ENCODE measurements at regions not wholly inside any gene's neighbourhood (a gene's known extent, or its start where the extent isn't known, plus 50 kb on each side); places are given as distances from the start of the nearest gene placed in this dataset.

DNA sequence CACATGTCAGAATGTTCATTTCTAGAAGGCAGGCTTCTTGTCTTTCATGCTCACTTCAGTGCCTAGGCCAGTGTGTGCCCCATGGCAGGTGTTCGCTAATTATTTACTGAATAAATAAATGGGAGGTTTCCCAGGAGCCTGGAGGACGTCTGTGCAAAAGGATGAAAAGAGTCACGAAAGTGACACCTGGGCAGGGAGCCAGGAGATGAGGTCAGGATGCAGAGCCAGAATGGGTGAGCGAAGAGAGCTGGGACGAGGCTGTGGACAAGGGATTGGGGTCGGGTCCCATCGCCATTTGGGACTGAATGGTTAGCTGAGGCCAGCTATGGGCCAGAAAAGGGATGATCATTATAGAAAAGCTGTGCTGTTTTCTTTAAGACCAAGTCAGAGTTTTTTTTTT, 560.4 kb downstream of the TBC1D22A start:
- H3K4me3 ChIP-seq (ENCODE audit: low read length): no peak overlapping the region
- TF ChIP-seq CTCF (IDR thresholded peaks at IDR 0.05; ENCODE audit: insufficient read depth, low read depth, low read length, missing control alignments): no peak
- DNase-seq (ENCODE audit: low read depth): no peak

DNA sequence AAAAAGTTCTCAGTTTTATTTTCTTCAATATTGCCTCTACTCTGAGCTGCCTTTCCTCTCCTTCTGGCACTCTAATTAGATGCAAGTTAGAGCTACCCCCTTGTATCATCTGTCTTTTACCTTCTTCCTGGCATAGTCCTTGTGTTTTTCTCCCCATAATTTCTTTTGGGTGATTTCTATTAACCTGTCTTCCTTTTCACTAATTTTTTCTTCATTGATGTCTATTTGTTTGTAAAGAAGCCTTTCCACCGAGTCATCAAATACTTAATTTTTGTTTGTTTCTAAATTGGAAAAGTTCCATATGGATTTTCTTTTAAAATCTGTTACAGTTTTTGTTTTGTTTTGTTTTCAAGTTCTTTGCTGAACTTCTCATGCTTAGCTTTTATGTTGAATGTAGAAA, 558.1 kb downstream of the TBC1D22A start:
- no peak overlapping the region for H3K4me3 ChIP-seq (ENCODE audit: low read length)
- no peak for TF ChIP-seq CTCF (IDR thresholded peaks at IDR 0.05; ENCODE audit: insufficient read depth, low read depth, low read length, missing control alignments)
- DNase-seq (ENCODE audit: low read depth): no peak

DNA sequence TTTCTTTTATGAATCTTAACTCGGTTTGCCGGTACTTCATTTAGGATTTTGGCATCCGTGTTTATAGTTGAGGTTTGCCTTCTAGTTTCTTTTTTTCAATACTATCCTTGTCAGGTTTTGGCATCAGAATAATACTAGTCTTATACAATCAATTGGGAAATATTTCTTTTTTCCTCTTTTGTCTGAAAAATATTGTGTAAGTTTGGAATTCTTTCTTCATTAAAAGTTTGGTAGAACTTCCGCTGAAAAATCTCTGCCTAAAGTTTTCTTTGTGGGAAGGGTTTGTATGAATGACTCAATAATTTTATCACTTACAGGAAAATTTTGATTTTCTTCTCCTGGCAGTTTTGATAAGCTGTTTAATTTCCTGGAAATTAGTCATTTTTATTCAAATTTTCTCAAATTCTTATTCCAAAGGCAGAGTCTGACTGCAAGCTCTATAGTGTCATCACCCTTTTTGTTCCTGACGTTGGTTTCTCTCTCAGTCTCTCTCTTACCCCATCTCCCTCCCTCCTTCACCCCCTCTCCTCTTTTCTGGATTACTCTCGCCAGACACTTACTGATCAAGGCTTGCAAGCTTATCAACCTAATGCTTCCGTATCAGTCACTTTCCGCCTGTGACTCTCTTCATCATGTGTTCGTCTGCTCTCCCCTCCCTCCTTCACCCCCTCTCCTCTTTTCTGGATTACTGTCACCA, 555.7 kb downstream of the TBC1D22A start:
- DNase-seq (ENCODE audit: low read depth): no peak

GRCh38 chr22:47315862-47316419, 553.5 kb downstream of the TBC1D22A start:
- H3K4me3 ChIP-seq (ENCODE audit: low read length): no peak overlapping the region
- TF ChIP-seq CTCF (IDR thresholded peaks at IDR 0.05; ENCODE audit: insufficient read depth, low read depth, low read length, missing control alignments): no peak
- DNase-seq (ENCODE audit: low read depth): no peak

More for the DNA sequence above, 555.7 kb downstream of the TBC1D22A start:
- H3K4me3 ChIP-seq (ENCODE audit: low read length): no peak overlapping the region
- no peak for TF ChIP-seq CTCF (IDR thresholded peaks at IDR 0.05; ENCODE audit: insufficient read depth, low read depth, low read length, missing control alignments)

- no peak overlapping the region for H3K4me3 ChIP-seq (ENCODE audit: low read length)
- DNase-seq (ENCODE audit: low read depth): peak; percentile 9
- no peak for TF ChIP-seq CTCF (IDR thresholded peaks at IDR 0.05; ENCODE audit: insufficient read depth, low read depth, low read length, missing control alignments)
Measured at GRCh38 chr22:47310601-47311000, 548.2 kb downstream of the TBC1D22A start.

DNA sequence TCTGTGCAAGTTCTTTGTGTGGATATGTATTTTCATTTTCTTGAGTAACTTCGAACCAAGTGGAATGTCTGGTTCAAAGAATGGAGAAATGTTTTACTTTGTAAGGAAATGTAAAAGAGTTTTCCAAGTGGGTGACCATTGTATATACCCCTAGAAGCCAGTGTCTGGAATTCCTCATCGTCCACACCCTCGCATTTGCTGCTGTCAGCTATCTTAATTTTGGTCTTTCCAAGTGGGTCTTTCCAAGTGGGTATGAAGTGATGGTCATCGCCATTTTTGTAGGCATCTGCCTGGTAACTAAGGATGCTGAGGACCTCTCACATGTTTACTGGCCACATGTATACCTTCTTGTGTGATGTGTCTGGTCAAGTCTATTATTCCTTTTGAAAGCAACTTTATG, 547.5 kb downstream of the TBC1D22A start:
- no peak overlapping the region for H3K4me3 ChIP-seq (ENCODE audit: low read length)
- no peak for DNase-seq (ENCODE audit: low read depth)
- no peak for TF ChIP-seq CTCF (IDR thresholded peaks at IDR 0.05; ENCODE audit: insufficient read depth, low read depth, low read length, missing control alignments)

- TF ChIP-seq CTCF (IDR thresholded peaks at IDR 0.05; ENCODE audit: insufficient read depth, low read depth, low read length, missing control alignments): no peak
- no peak for DNase-seq (ENCODE audit: low read depth)
Measured at GRCh38 chr22:47309476-47309875, 547.0 kb downstream of the TBC1D22A start.

More at GRCh38 chr22:47309476-47309875, 547.0 kb downstream of the TBC1D22A start:
- no peak overlapping the region for H3K4me3 ChIP-seq (ENCODE audit: low read length)

Data from epithelial cell of esophagus (primary cell).